ENCODE measurements at regions not wholly inside any gene's neighbourhood (a gene's known extent, or its start where the extent isn't known, plus 50 kb on each side); places are given as distances from the start of the nearest gene placed in this dataset.

- TF ChIP-seq, protein P1, sequence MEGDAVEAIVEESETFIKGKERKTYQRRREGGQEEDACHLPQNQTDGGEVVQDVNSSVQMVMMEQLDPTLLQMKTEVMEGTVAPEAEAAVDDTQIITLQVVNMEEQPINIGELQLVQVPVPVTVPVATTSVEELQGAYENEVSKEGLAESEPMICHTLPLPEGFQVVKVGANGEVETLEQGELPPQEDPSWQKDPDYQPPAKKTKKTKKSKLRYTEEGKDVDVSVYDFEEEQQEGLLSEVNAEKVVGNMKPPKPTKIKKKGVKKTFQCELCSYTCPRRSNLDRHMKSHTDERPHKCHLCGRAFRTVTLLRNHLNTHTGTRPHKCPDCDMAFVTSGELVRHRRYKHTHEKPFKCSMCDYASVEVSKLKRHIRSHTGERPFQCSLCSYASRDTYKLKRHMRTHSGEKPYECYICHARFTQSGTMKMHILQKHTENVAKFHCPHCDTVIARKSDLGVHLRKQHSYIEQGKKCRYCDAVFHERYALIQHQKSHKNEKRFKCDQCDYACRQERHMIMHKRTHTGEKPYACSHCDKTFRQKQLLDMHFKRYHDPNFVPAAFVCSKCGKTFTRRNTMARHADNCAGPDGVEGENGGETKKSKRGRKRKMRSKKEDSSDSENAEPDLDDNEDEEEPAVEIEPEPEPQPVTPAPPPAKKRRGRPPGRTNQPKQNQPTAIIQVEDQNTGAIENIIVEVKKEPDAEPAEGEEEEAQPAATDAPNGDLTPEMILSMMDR (IDR thresholded peaks at IDR 0.05), result no peak
- no peak for TF ChIP-seq POLR2AphosphoS5 (IDR thresholded peaks at IDR 0.05)
- no peak for TF ChIP-seq POLR2A (IDR thresholded peaks at IDR 0.05; ENCODE audit: low read depth)
- TF ChIP-seq EP300 (IDR thresholded peaks at IDR 0.05), result no peak
Observed at GRCh38 chr11:109981031-109981636, 112.1 kb upstream of the ZC3H12C start.

Measured in esophagus muscularis mucosa (tissue), 4 donors.